Neural crest cell (in vitro differentiated cells): ENCODE measurements at regions not wholly inside any gene's neighbourhood (a gene's known extent, or its start where the extent isn't known, plus 50 kb on each side); places are given as distances from the start of the nearest gene placed in this dataset.

Experiments used
- DNase-seq: peaks from one replicate; pipeline ENCODE4 v3.0.0; 2021; ENCODE audit warnings: low read depth, mixed read lengths, low spot score
- H3K27ac Mint-ChIP-seq: one replicate; pipeline ENCODE4 v1.8.0; 2021; ENCODE audit warnings: mild to moderate bottlenecking, mixed read lengths; ENCODE audit not compliant: unreplicated experiment
- H3K27me3 Mint-ChIP-seq: 2 replicates; pipeline ENCODE4 v1.8.0; 2021; ENCODE audit warnings: low read depth, mild to moderate bottlenecking, mixed read lengths
- H3K36me3 Mint-ChIP-seq: 2 replicates; pipeline ENCODE4 v1.8.0; 2021; ENCODE audit warnings: low read depth, mild to moderate bottlenecking, mixed read lengths
- H3K4me1 Mint-ChIP-seq: 2 replicates; pipeline ENCODE4 v1.8.0; 2021; ENCODE audit warnings: mixed read lengths
- H3K4me3 Mint-ChIP-seq: one replicate; pipeline ENCODE4 v1.8.0; 2021; ENCODE audit warnings: mild to moderate bottlenecking, mixed read lengths
- H3K9me3 Mint-ChIP-seq: 2 replicates; pipeline ENCODE4 v1.8.0; 2021; ENCODE audit warnings: mixed read lengths
- TF ChIP-seq, protein P1 (sequence below): fragments of 200-600 bp; sonication (generic); conservative IDR thresholded peaks from 2 replicates; pipeline ENCODE4 v1.5.0; 2021; ENCODE audit warnings: antibody characterized with exemption, mild to moderate bottlenecking

- TF ChIP-seq, protein P1, sequence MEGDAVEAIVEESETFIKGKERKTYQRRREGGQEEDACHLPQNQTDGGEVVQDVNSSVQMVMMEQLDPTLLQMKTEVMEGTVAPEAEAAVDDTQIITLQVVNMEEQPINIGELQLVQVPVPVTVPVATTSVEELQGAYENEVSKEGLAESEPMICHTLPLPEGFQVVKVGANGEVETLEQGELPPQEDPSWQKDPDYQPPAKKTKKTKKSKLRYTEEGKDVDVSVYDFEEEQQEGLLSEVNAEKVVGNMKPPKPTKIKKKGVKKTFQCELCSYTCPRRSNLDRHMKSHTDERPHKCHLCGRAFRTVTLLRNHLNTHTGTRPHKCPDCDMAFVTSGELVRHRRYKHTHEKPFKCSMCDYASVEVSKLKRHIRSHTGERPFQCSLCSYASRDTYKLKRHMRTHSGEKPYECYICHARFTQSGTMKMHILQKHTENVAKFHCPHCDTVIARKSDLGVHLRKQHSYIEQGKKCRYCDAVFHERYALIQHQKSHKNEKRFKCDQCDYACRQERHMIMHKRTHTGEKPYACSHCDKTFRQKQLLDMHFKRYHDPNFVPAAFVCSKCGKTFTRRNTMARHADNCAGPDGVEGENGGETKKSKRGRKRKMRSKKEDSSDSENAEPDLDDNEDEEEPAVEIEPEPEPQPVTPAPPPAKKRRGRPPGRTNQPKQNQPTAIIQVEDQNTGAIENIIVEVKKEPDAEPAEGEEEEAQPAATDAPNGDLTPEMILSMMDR, result no peak
- Mint-ChIP-seq H3K4me1 (no peaks in the 10 kb centered on the region), H3K27ac (no peak overlapping the region), H3K36me3 (peaks cover 3% of the 10 kb centered on the region), H3K27me3 (no peaks in the 10 kb centered on the region), H3K9me3 (peaks cover 3% of the 10 kb centered on the region), H3K4me3 (no peak overlapping the region)
- DNase-seq, result no peak
These were observed 55.1 kb upstream of the LAMA2 start for GRCh38 chr6:128827675-128828464.

DNA sequence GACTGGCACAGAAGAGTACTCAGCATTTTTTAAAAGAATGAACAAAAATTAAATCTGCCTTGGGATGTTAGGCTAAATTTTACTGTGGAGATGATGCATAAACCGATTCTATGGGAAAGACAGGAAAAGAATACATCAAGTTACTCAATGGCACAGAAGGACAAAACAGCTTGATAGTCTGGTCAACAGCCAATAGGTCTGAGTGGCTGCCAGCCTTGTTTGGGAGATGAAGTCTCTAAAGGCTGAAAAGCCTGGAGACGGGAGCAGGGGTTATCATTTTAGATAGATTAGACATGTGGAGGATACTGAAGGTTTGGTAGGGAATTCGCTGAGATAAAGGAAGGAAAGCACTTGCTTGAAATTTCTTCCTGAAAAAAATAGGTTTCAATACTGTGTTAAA lies 56.3 kb upstream of the LAMA2 start:
- peaks cover 3% of the 10 kb centered on the region for H3K9me3 Mint-ChIP-seq
- TF ChIP-seq, protein P1, result no peak
- H3K36me3 Mint-ChIP-seq, result peaks cover 3% of the 10 kb centered on the region
- no peaks in the 10 kb centered on the region for H3K27me3 Mint-ChIP-seq
- no peak overlapping the region for H3K27ac Mint-ChIP-seq
- DNase-seq, result no peak
- no peaks in the 10 kb centered on the region for H3K4me1 Mint-ChIP-seq
- no peak overlapping the region for H3K4me3 Mint-ChIP-seq

GRCh38 chr6:128822271-128822670 lies 60.7 kb upstream of the LAMA2 start:
- H3K27me3 Mint-ChIP-seq, result no peaks in the 10 kb centered on the region
- H3K9me3 Mint-ChIP-seq, result no peaks in the 10 kb centered on the region
- DNase-seq, result no peak
- H3K27ac Mint-ChIP-seq, result no peak overlapping the region
- H3K4me3 Mint-ChIP-seq, result no peak overlapping the region
- H3K4me1 Mint-ChIP-seq, result no peaks in the 10 kb centered on the region
- no peaks in the 10 kb centered on the region for H3K36me3 Mint-ChIP-seq
- TF ChIP-seq, protein P1, result no peak

GRCh38 chr6:128821116-128821515 lies 61.8 kb upstream of the LAMA2 start:
- TF ChIP-seq, protein P1, result no peak
- Mint-ChIP-seq H3K36me3 (no peaks in the 10 kb centered on the region), H3K4me1 (no peaks in the 10 kb centered on the region), H3K27ac (no peak overlapping the region), H3K27me3 (no peaks in the 10 kb centered on the region), H3K4me3 (no peak overlapping the region), H3K9me3 (peaks cover 2% of the 10 kb centered on the region)
- no peak for DNase-seq

GRCh38 chr6:128808856-128809255 lies 74.1 kb upstream of the LAMA2 start:
- Mint-ChIP-seq H3K27ac (no peak overlapping the region), H3K4me1 (peaks cover 9% of the 10 kb centered on the region), H3K4me3 (no peak overlapping the region), H3K36me3 (no peaks in the 10 kb centered on the region), H3K9me3 (no peaks in the 10 kb centered on the region), H3K27me3 (no peaks in the 10 kb centered on the region)
- DNase-seq, result no peak
- TF ChIP-seq, protein P1, result no peak
